ENCODE measurements at regions not wholly inside any gene's neighbourhood (a gene's known extent, or its start where the extent isn't known, plus 50 kb on each side); places are given as distances from the start of the nearest gene placed in this dataset.

- H3K4me3 ChIP-seq (ENCODE audit: low read length), result no peak overlapping the region
- TF ChIP-seq EZH2phosphoT487 (IDR thresholded peaks at IDR 0.05; ENCODE audit: borderline replicate concordance, low read length), result no peak
- no peaks in the 10 kb centered on the region for H3K4me1 ChIP-seq (ENCODE audit: insufficient read depth, low read length)
- no peak overlapping the region for H2AFZ ChIP-seq (ENCODE audit: low read length)
- ATAC-seq (no peak), DNase-seq (no peak)
- no peak overlapping the region for H3K27ac ChIP-seq (ENCODE audit: low read length)
- H3K9me3 ChIP-seq (ENCODE audit: low read length), result no peaks in the 10 kb centered on the region
- H3K4me2 ChIP-seq (ENCODE audit: low read length), result no peak overlapping the region
- H3F3A ChIP-seq (ENCODE audit: low read length, unreplicated experiment), result no peaks in the 10 kb centered on the region
- H3K36me3 ChIP-seq (ENCODE audit: low read depth, low read length), result no peaks in the 10 kb centered on the region
- H3K9me2 ChIP-seq (replicated peaks; ENCODE audit: low read length), result no peaks in the 10 kb centered on the region
- CTCF ChIA-PET, result no interaction called here
- no TSS peak for BruUV-seq (replicated peaks)
- H3K27me3 ChIP-seq (ENCODE audit: low read length), result peaks cover 18% of the 10 kb centered on the region
- intact Hi-C loops (cut with micrococcal nuclease), result no loop called here
- POLR2A ChIA-PET (ENCODE audit: unreplicated experiment), result no interaction called here
- H4K20me1 ChIP-seq (ENCODE audit: low read length), result no peaks in the 10 kb centered on the region
- H3K9ac ChIP-seq (ENCODE audit: low read length), result no peak overlapping the region
- H3K79me2 ChIP-seq (ENCODE audit: low read length), result no peaks in the 10 kb centered on the region
Observed at GRCh38 chr10:131738396-131738735, 162.4 kb upstream of the PPP2R2D start.

DNA sequence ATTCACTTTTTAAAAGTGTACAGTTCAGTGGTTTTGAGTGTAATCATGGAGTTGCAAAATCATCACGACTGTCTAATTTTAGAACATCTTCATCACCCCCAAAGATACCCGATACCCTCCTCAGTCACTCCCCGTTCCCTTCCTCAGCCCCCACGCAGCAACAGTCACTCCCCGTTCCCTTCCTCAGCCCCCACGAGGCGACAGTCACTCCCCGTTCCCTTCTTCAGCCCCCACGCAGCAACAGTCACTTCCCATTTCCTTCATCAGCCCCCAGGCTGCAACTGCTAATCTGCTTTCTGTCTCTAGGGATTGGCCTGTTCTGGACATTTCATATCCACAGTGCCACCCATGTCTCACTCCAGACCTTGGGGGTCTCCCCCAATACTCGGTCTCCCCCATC is 161.6 kb upstream of the PPP2R2D start:
- H2AFZ ChIP-seq (ENCODE audit: low read length), result no peak overlapping the region
- H3K27me3 ChIP-seq (ENCODE audit: low read length), result peaks cover 26% of the 10 kb centered on the region
- H3K9ac ChIP-seq (ENCODE audit: low read length), result no peak overlapping the region
- no TSS peak for BruUV-seq (replicated peaks)
- intact Hi-C loops (cut with micrococcal nuclease), result no loop called here
- ChIA-PET POLR2A (ENCODE audit: unreplicated experiment) (no interaction called here), CTCF (no interaction called here)
- H4K20me1 ChIP-seq (ENCODE audit: low read length), result no peaks in the 10 kb centered on the region
- no peaks in the 10 kb centered on the region for H3K9me2 ChIP-seq (replicated peaks; ENCODE audit: low read length)
- no peaks in the 10 kb centered on the region for H3F3A ChIP-seq (ENCODE audit: low read length, unreplicated experiment)
- no peak overlapping the region for H3K4me3 ChIP-seq (ENCODE audit: low read length)
- ATAC-seq, result no peak
- H3K4me1 ChIP-seq (ENCODE audit: insufficient read depth, low read length), result no peaks in the 10 kb centered on the region
- TF ChIP-seq EZH2 (IDR thresholded peaks at IDR 0.05; ENCODE audit: low read length, unreplicated experiment), result no peak
- TF ChIP-seq, protein P1, sequence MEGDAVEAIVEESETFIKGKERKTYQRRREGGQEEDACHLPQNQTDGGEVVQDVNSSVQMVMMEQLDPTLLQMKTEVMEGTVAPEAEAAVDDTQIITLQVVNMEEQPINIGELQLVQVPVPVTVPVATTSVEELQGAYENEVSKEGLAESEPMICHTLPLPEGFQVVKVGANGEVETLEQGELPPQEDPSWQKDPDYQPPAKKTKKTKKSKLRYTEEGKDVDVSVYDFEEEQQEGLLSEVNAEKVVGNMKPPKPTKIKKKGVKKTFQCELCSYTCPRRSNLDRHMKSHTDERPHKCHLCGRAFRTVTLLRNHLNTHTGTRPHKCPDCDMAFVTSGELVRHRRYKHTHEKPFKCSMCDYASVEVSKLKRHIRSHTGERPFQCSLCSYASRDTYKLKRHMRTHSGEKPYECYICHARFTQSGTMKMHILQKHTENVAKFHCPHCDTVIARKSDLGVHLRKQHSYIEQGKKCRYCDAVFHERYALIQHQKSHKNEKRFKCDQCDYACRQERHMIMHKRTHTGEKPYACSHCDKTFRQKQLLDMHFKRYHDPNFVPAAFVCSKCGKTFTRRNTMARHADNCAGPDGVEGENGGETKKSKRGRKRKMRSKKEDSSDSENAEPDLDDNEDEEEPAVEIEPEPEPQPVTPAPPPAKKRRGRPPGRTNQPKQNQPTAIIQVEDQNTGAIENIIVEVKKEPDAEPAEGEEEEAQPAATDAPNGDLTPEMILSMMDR (conservative IDR thresholded peaks at IDR 0.05; ENCODE audit: low read depth, low read length), result no peak
- no peak for TF ChIP-seq EZH2phosphoT487 (IDR thresholded peaks at IDR 0.05; ENCODE audit: borderline replicate concordance, low read length)
- no peaks in the 10 kb centered on the region for H3K9me3 ChIP-seq (ENCODE audit: low read length)
- H3K79me2 ChIP-seq (ENCODE audit: low read length), result no peaks in the 10 kb centered on the region
- no peak for DNase-seq
- no peak overlapping the region for H3K27ac ChIP-seq (ENCODE audit: low read length)
- no peaks in the 10 kb centered on the region for H3K36me3 ChIP-seq (ENCODE audit: low read depth, low read length)
- no peak overlapping the region for H3K4me2 ChIP-seq (ENCODE audit: low read length)

GRCh38 chr10:131742500-131742951 is 158.3 kb upstream of the PPP2R2D start:
- Histone ChIP-seq H3K79me2 (ENCODE audit: low read length) (no peaks in the 10 kb centered on the region), H4K20me1 (ENCODE audit: low read length) (no peaks in the 10 kb centered on the region), H3K9me3 (ENCODE audit: low read length) (no peaks in the 10 kb centered on the region), H3K27ac (ENCODE audit: low read length) (no peak overlapping the region), H2AFZ (ENCODE audit: low read length) (no peak overlapping the region), H3K4me1 (ENCODE audit: insufficient read depth, low read length) (no peaks in the 10 kb centered on the region), H3K4me3 (ENCODE audit: low read length) (no peak overlapping the region), H3K9ac (ENCODE audit: low read length) (no peak overlapping the region), H3K27me3 (ENCODE audit: low read length) (peaks cover 41% of the 10 kb centered on the region), H3K9me2 (replicated peaks; ENCODE audit: low read length) (no peaks in the 10 kb centered on the region), H3F3A (ENCODE audit: low read length, unreplicated experiment) (no peaks in the 10 kb centered on the region), H3K36me3 (ENCODE audit: low read depth, low read length) (no peaks in the 10 kb centered on the region), H3K4me2 (ENCODE audit: low read length) (no peak overlapping the region)
- TF ChIP-seq EZH2 (IDR thresholded peaks at IDR 0.05; ENCODE audit: low read length, unreplicated experiment) (no peak), EZH2phosphoT487 (IDR thresholded peaks at IDR 0.05; ENCODE audit: borderline replicate concordance, low read length) (no peak)
- TF ChIP-seq, protein P1 (conservative IDR thresholded peaks at IDR 0.05; ENCODE audit: low read depth, low read length), result no peak
- intact Hi-C loops (cut with micrococcal nuclease), result no loop called here
- no peak for DNase-seq
- ChIA-PET POLR2A (ENCODE audit: unreplicated experiment) (no interaction called here), CTCF (no interaction called here)
- ATAC-seq, result no peak
- BruUV-seq (replicated peaks), result no TSS peak
